Globus pallidus (tissue), 1 donor: ENCODE measurements at regions not wholly inside any gene's neighbourhood (a gene's known extent, or its start where the extent isn't known, plus 50 kb on each side); places are given as distances from the start of the nearest gene placed in this dataset.
A peak's percentile ranks its signal among the peaks of the same experiment; 100 is the strongest.
"Not testable (repeated sequence)": the region's sequence is repeated elsewhere in the genome, so short reads cannot be mapped to it uniquely, and the experiment has no call there.

Experiments used
- DNase-seq: peaks from one replicate; pipeline ENCODE4 v3.0.0-alpha.2; 2015; ENCODE audit warnings: low spot score

GRCh38 chr18:59038295-59039039 lies 101.2 kb upstream of the SEC11C start:
- no peak for DNase-seq

DNA sequence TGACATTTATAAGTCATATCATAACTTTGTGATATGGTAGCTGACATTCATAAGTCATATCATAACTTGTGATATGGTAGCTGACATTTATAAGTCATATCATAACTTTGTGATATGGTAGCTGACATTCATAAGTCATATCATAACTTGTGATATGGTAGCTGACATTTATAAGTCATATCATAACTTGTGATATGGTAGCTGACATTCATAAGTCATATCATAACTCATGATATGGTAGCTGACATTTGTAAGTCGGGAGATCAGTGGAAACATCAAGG lies 100.7 kb upstream of the SEC11C start:
- not testable (repeated sequence) for DNase-seq

GRCh38 chr18:59039449-59039848 lies 100.2 kb upstream of the SEC11C start:
- no peak for DNase-seq

DNA sequence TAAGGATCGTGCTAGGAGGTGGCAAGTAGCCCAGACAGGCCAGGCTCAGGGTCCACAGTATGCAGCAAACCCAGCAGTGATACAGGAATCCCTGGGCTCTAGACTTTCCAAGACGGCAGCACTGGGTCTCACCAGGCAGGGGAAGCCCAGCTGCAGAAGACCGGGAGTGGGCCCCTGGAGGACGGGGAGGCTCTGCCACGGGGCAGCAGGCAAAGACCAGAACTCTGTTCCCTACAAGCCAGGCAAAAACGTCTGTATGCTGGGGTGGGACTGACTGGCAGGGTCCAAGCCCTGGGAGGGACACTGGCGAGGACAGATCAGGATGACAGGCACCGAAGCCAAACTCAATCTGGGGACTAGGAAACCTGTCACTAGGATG lies 98.9 kb upstream of the SEC11C start:
- no peak for DNase-seq

DNA sequence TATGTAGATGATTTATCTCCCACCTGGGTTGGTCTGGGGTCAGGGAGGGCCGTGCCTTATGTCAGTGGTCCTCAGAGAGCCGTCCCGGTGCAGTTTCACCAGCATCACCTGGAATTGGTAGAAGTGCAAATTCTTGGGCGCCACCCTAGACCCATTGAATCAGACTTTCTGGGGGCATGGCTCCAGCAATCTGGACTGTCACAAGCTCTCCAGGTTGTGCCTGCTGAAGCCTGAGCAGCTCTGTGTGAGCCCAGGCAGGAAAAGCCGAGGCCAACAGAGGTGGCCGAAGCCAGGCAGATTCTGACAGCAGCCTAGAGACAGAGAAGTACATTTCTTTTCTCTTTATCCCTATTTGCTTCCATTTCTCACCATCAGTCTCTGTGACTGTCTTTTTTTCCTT lies 98.4 kb upstream of the SEC11C start:
- DNase-seq: no peak

DNA sequence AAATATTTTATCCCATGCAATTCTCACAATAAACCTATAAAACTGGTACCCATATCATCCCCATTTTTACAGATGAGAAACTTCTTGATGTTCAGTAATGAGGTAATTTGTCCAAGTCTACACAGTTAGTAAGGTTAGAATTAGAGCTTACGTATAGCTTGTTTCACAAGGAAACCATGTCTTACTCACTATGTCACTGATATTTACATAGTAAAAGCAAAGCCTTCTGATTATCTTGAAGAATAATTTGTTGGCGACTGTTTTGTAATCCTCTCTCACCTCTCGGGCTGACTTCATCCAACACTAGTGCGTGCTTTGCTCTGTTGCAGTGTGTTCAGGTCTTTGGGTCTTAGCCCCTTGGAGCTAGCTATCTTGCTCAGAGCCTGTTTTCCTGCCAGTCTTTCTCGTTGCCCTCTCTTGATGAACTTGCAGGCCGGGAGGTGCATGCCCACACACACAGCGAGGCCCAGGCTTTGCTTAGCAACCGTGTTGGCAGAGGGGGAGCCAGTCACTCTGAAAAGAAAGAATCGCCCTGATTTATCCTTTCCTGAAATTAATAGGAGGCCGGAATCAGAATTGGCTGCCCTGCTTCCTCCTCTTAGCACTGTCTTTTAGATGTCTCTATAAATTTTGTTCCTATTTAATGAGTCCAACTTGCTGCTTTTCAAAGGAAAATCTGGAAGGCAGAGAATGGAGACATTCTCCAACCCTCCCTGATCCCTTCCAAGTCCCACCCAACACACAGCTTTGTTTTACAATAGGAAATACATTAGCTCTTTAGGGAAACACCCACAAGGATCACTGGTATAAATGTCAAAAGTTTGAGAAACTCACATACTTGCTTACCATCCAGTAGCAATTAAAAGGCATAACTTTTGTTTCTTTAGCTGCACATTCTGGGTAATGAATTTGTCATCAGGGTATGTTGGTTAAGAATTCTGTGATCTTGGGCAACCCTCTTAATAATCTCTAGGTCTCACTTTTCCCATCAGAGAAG lies 97.6 kb upstream of the SEC11C start:
- peak; percentile 65 for DNase-seq

GRCh38 chr18:59044855-59045254 lies 94.8 kb upstream of the SEC11C start:
- no peak for DNase-seq

DNA sequence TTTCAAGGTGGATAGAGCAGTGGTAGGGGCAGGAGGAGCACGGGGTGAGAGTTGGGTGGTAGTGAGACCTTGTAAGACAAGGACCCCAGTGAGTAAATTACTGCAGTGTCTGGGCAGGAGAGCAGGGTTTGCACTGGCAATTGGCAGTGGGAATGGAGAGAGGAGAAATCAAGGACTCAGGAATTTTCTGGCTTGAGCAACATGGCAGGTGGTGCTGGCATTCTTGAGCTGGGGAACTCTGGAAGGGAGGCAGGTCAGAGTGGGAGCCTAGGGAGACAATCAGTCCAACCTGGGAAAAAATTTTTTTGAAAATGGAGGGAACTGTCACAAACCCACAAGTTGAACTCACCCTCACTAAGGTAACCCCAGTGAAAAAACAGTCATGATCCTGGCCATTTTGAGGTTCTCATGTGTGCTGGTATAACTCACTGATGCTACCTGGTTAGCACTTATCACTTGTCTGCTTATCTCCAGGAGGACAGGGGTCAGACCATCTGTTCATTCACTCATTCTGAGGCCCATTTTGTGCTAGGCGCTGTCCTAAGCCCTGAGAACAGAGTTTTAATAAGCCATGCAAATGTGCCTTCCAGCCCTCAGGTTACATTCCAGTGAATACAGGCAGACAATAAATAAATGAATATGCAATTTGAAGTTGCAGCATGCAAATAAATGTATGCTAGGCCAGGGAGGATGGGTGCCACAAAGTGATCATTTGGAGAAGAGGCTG lies 92.2 kb upstream of the SEC11C start:
- DNase-seq: no peak

- DNase-seq: no peak
Measured at GRCh38 chr18:59048048-59048363, 91.7 kb upstream of the SEC11C start.

GRCh38 chr18:59048378-59048777 lies 91.3 kb upstream of the SEC11C start:
- no peak for DNase-seq

- no peak for DNase-seq
Measured at GRCh38 chr18:59049721-59050660, 89.7 kb upstream of the SEC11C start.

GRCh38 chr18:59050661-59051057 lies 89.0 kb upstream of the SEC11C start:
- no peak for DNase-seq

DNA sequence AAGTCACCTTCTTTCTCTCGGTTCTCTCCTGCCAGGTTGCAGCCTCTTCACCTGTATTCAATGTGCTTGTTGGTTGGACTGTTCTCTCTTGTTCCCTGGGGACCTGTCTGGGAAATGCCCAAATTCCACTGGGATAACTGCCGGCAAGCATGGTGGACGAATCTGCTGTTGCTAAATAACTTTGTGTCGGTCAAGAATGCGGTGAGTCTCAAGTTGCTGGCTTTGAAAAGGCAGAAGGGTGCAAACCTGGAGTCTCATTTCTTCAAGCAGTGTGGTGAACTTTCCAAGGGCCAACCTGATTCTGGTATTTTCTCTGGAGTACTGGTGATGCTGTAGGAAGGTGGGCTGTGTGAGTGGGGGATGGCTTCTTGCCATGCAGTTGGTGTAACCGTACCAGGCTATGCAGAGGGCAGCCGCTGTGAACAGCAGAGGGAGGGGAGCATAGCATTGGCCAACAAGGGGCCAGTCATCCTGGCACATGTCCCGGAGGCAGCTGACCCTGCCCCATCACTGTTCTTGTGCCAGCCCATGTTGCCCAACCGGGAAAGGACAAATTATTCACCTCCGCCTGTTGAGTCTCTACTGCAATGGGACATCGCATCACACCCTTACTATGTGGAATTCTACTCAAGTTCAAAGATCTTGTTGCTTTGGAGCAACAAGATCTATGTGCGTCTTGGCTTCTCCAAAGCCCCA lies 88.1 kb upstream of the SEC11C start:
- no peak for DNase-seq

GRCh38 chr18:59052965-59053820 lies 86.5 kb upstream of the SEC11C start:
- DNase-seq: no peak

GRCh38 chr18:59054496-59055287 lies 85.0 kb upstream of the SEC11C start:
- no peak for DNase-seq

GRCh38 chr18:59055345-59056032 lies 84.2 kb upstream of the SEC11C start:
- DNase-seq: no peak

DNA sequence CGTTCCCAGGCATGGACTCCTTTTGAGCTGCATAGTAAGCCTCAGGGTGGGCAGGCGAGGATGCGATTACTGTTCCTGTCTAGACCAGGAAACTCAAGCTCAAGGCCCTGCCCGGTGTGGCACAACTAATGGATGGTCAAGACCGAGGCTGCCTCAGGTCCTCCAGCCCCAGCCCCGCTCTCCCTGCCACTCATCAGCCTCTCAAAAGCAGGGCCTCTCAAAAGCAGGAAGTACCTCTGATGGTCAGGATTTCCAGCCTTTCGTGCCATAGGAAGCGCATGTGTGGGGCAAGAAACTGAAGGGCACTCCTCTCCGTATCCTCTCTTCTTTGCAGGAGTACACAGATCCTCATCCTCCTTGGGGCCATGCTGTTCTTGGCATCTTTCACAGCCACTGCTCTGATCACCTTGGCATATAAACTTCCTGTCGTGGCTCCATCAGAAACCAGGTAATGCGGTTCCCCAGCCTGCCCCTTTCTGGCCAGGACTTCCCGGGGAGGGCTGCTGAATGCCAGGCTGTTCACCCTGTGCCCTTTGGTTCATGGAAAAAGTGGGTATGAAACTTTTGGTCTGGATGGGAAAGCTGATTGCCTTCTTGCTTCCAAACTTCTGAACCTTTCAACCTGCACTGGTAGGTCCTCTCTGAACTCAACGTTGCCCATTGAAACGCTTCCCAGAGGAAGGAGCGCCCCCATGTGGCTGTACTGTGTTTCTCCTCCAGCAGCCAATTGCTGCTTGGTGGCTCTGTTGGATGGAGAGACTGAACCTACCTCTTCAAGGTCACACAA lies 82.8 kb upstream of the SEC11C start:
- DNase-seq: peak; percentile 63

DNA sequence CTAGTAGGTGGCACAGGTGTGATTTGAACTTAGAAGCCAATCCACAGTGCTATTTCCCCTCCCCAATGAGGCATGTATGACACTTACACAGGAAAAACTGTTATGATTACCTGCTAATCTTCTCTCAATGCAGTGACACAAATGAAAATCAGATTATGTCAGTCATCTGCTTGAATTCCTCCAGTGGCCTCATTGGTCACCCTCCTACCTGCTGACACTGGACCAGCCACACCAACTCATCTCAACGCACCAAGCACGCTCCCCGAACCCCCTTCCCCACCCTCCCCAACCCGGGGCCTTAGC lies 82.2 kb upstream of the SEC11C start:
- no peak for DNase-seq
